HG03378 (cell line): ENCODE measurements at regions not wholly inside any gene's neighbourhood (a gene's known extent, or its start where the extent isn't known, plus 50 kb on each side); places are given as distances from the start of the nearest gene placed in this dataset.
A peak's percentile ranks its signal among the peaks of the same experiment; 100 is the strongest.

Source experiments
- ATAC-seq: cut with Tn5 transposase; IDR thresholded peaks from one replicate; pipeline ENCODE4 v1.9.1; 2021; ENCODE audit warnings: mild to moderate bottlenecking, moderate library complexity; ENCODE audit not compliant: unreplicated experiment

DNA sequence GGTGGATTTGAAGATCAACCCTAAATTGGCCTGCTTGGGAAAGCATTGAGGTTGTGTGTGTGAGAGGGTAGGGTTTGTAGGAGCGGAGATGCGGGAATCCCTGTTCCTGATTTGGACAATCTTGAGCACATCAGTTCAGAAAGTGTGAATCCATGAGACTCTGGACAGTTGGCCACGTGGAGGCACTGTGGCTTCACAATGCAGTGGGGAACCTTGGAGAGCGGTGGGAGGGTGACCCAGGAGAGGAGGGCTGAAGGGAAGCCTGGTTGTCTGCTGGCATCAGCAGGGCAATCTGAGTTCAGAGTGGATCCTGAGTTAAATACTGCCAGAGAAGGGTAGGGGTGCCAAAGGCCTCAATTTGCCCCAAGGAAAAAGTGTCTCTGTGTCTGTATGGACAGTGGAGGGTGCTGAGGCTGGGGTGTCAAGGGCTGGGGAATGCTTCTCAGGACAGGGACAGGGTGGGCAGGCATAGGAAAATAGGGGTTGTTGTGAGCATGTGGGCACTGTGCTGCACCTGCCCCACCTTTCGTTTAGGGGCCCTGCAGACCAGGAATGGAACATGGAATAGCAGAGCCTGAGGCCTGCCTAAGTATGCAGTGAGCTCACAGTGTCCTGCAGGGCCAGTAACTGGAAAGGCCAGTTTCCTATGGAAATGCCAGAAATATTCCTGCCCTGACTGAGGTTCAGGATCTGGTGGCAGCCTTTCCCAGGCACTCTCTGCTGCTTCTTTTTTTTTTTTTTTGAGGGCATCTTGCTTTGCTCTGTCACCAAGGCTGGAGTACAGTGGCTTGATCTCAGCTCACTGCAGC is 162.9 kb upstream of the PRSS58 start:
- no peak for ATAC-seq

DNA sequence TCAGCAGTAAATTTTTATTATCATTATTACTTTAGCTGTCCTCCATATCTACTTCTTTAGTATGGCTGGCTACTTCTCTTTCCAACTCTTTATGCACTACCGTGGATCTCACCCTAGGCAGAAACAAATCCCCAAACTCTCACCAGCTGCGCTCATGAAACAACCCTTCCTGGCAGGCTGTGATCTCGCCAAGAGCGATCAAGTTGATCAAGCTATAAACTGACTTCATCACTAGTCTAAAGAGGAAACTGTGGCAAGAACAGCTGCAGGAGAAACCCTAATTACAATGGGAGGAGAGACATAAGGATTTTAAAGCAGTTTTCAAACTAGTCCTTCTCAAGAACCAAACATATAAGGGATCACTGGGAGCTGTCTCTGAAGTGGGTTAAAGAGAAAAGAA is 160.5 kb upstream of the PRSS58 start:
- ATAC-seq: no peak

DNA sequence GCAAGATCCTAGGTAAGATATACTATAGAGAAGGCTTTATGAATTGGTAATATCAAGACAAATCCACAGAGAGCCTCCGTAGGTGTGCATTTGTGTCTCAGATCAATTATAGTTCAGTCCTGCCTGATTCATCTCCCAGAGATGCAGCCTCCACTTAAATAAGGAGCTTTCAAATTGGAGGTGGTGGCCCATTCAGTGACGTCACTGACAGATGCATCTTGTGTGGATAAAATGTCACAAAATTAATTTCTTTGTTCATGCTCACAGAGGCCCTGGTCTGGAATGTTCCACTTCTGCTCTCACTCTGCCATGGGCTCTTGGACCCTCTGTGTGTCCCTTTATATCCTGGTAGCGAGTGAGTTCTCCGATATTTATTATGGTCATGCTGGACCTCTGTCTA is 157.1 kb upstream of the PRSS58 start:
- no peak for ATAC-seq

- ATAC-seq: peak; percentile 90
These were observed 156.3 kb upstream of the PRSS58 start for GRCh38 chr7:142414135-142414534.

GRCh38 chr7:142413280-142414000 is 155.6 kb upstream of the PRSS58 start:
- no peak for ATAC-seq

DNA sequence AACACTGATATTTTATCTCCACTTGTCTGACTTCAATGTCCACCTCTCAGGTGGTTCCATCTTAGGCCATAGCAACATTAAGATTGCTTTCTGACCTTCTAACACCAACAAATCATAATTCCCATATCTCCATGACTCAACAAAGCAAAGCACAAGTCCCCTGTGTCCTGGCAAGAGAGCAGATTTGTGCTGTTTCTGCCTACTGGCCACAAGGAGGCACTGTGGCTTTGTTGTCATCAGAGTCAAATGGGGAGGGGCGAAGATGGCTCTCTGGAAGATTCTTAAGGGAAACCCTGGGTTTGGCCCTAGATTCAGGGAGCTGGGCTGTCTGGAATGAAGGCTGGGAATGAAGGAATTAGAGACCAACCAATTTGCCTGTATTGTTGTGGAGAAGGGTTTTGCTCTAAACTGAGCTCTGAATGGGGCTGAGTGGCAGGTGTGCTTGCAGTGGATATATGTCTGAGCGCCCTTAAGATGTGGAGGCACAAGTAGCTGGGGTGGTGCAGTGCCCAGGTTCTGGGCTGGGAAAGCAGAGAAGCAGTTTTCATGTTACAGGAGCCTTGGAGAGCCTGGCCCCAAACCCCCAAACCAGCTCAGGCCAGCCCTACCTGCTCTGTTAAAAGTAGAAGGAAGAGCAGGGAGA is 154.8 kb upstream of the PRSS58 start:
- ATAC-seq: peak; percentile 68

- no peak for ATAC-seq
These were observed 151.6 kb upstream of the PRSS58 start for GRCh38 chr7:142409471-142409870.

GRCh38 chr7:142408794-142409193 is 150.9 kb upstream of the PRSS58 start:
- no peak for ATAC-seq

DNA sequence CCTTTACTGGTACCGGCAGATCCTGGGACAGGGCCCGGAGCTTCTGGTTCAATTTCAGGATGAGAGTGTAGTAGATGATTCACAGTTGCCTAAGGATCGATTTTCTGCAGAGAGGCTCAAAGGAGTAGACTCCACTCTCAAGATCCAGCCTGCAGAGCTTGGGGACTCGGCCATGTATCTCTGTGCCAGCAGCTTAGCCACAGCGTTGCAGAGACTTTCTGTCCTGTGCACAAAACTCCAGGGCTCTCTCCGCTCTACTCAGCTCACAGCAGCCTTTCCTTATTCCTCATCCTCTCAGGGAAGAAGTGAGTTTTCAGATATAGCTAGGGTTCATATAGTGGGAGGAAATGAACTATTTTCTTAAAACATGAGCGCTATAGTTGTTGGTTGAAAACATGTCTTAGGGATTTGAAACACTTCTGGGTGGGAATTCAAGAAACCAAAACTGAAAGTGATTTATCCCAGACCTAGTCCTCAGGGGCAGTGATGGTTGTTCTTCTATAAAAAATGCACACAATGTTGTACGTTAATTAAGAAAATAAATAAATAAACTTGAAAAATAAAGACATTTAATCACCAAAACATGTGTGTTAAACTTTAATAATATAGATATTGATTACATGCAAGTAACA is 150.2 kb upstream of the PRSS58 start:
- ATAC-seq: no peak

- no peak for ATAC-seq
These were observed 147.4 kb upstream of the PRSS58 start for GRCh38 chr7:142405122-142405765.

GRCh38 chr7:142401951-142402350 is 144.1 kb upstream of the PRSS58 start:
- ATAC-seq: no peak

- no peak for ATAC-seq
These were observed 142.2 kb upstream of the PRSS58 start for GRCh38 chr7:142400042-142400533.

DNA sequence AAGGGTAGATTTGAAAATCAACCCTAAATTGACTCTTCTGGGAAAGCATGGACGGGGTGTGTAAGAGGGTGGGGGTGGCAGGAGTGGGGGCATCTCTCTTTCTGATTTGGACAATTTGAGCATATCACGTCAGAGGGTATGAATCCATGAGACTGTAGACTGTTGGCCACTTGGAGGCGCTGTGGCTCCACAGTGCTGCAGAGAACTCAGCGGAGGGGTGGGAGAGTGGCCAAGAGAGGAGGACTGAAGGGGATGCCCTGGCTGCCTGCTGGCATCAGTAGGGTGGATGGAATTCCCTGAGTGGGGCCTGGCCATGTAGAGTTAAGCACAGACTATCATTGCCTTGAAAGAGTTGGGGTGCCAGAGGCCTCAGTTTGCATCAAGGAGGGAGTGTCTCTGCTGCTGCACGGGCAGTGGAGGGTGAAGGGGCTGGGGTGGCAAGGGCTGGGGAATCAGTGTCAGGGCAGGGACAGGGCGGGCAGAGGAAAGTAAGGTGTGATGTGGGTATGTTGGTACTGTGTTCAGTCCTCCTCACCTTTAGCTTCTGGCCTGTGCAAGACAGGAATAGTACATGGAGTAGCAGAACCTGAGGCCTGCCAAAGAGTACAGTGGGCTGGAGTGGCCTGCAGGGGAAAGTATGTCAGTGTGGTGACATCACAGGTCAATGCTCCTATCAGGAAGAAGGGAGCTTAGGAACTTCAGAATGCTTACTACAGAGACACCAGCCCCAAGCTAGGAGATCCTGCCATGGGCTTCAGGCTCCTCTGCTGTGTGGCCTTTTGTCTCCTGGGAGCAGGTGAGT is 133.5 kb upstream of the PRSS58 start:
- no peak for ATAC-seq

DNA sequence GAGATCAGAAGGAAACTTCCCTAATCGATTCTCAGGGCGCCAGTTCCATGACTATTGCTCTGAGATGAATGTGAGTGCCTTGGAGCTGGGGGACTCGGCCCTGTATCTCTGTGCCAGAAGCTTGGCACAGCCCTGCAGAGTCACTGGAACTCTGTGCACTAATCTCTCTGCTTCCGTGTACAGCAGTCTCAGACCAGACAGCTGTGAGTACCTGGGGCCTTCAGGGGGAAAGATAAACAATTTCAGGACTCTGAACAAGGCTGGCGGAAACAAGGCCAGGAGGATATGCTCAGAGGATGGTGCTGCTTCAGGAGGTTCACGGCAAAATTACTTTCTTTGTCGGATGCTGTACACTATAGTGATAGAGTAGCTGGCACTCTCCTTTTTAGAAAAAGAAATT is 131.7 kb upstream of the PRSS58 start:
- no peak for ATAC-seq

GRCh38 chr7:142385491-142386340 is 127.9 kb upstream of the PRSS58 start:
- peak; percentile 81 for ATAC-seq

DNA sequence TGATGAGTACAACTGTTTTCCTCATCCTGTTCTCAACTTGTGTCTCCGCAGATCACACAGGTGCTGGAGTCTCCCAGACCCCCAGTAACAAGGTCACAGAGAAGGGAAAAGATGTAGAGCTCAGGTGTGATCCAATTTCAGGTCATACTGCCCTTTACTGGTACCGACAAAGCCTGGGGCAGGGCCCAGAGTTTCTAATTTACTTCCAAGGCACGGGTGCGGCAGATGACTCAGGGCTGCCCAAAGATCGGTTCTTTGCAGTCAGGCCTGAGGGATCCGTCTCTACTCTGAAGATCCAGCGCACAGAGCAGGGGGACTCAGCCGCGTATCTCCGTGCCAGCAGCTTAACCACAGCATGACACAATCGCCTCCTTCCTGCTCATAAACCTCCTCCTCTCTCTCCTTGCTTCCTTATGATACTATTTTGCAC is 126.7 kb upstream of the PRSS58 start:
- no peak for ATAC-seq

- no peak for ATAC-seq
These were observed 126.1 kb upstream of the PRSS58 start for GRCh38 chr7:142383841-142384492.

GRCh38 chr7:142381727-142382390 is 124.0 kb upstream of the PRSS58 start:
- no peak for ATAC-seq
